ENCODE measurements at regions not wholly inside any gene's neighbourhood (a gene's known extent, or its start where the extent isn't known, plus 50 kb on each side); places are given as distances from the start of the nearest gene placed in this dataset.

- ATAC-seq (no peak), DNase-seq (no peak)
- no peak overlapping the region for H3K4me2 ChIP-seq (ENCODE audit: low read length)
- no peaks in the 10 kb centered on the region for H4K20me1 ChIP-seq (ENCODE audit: low read length)
- no peaks in the 10 kb centered on the region for H3F3A ChIP-seq (ENCODE audit: low read length, unreplicated experiment)
- no peaks in the 10 kb centered on the region for H3K9me2 ChIP-seq (replicated peaks; ENCODE audit: low read length)
- H3K4me3 ChIP-seq (ENCODE audit: low read length), result no peak overlapping the region
- intact Hi-C loops (cut with micrococcal nuclease), result no loop called here
- ChIA-PET POLR2A (ENCODE audit: unreplicated experiment) (no interaction called here), CTCF (no interaction called here)
- H3K79me2 ChIP-seq (ENCODE audit: low read length), result no peaks in the 10 kb centered on the region
- no peaks in the 10 kb centered on the region for H3K4me1 ChIP-seq (ENCODE audit: insufficient read depth, low read length)
- no peak overlapping the region for H3K27ac ChIP-seq (ENCODE audit: low read length)
- H3K9ac ChIP-seq (ENCODE audit: low read length), result no peak overlapping the region
- H3K36me3 ChIP-seq (ENCODE audit: low read depth, low read length), result no peaks in the 10 kb centered on the region
- no TSS peak for BruUV-seq (replicated peaks)
- no peaks in the 10 kb centered on the region for H3K9me3 ChIP-seq (ENCODE audit: low read length)
- H2AFZ ChIP-seq (ENCODE audit: low read length), result no peak overlapping the region
- TF ChIP-seq EZH2 (IDR thresholded peaks at IDR 0.05; ENCODE audit: low read length, unreplicated experiment), result no peak
- no peak for TF ChIP-seq EZH2phosphoT487 (IDR thresholded peaks at IDR 0.05; ENCODE audit: borderline replicate concordance, low read length)
- TF ChIP-seq CTCF (conservative IDR thresholded peaks at IDR 0.05; ENCODE audit: low read depth, low read length), result no peak
- H3K27me3 ChIP-seq (ENCODE audit: low read length), result no peaks in the 10 kb centered on the region
These were observed 1648.8 kb downstream of the GRIK2 start for GRCh38 chr6:103042336-103042735.

- ChIA-PET CTCF (no interaction called here), POLR2A (ENCODE audit: unreplicated experiment) (no interaction called here)
These were observed 1643.3 kb downstream of the GRIK2 start for GRCh38 chr6:103036846-103037245.

More at GRCh38 chr6:103036846-103037245, 1643.3 kb downstream of the GRIK2 start:
- Histone ChIP-seq H2AFZ (ENCODE audit: low read length) (no peak overlapping the region), H3K9ac (ENCODE audit: low read length) (no peak overlapping the region), H3K79me2 (ENCODE audit: low read length) (no peaks in the 10 kb centered on the region), H3K36me3 (ENCODE audit: low read depth, low read length) (no peaks in the 10 kb centered on the region), H3K4me1 (ENCODE audit: insufficient read depth, low read length) (no peaks in the 10 kb centered on the region), H3F3A (ENCODE audit: low read length, unreplicated experiment) (no peaks in the 10 kb centered on the region), H3K9me3 (ENCODE audit: low read length) (no peaks in the 10 kb centered on the region), H3K9me2 (replicated peaks; ENCODE audit: low read length) (no peaks in the 10 kb centered on the region), H3K27ac (ENCODE audit: low read length) (no peak overlapping the region), H3K27me3 (ENCODE audit: low read length) (no peaks in the 10 kb centered on the region), H3K4me2 (ENCODE audit: low read length) (no peak overlapping the region), H3K4me3 (ENCODE audit: low read length) (no peak overlapping the region), H4K20me1 (ENCODE audit: low read length) (no peaks in the 10 kb centered on the region)
- TF ChIP-seq EZH2phosphoT487 (IDR thresholded peaks at IDR 0.05; ENCODE audit: borderline replicate concordance, low read length) (no peak), EZH2 (IDR thresholded peaks at IDR 0.05; ENCODE audit: low read length, unreplicated experiment) (no peak), CTCF (conservative IDR thresholded peaks at IDR 0.05; ENCODE audit: low read depth, low read length) (no peak)
- DNase-seq (no peak), ATAC-seq (no peak)
- intact Hi-C loops (cut with micrococcal nuclease), result no loop called here
- no TSS peak for BruUV-seq (replicated peaks)

All from PC-3 (cell line).